MV-4-11 (cell line): ENCODE measurements at regions not wholly inside any gene's neighbourhood (a gene's known extent, or its start where the extent isn't known, plus 50 kb on each side); places are given as distances from the start of the nearest gene placed in this dataset.
"Not testable (repeated sequence)": the region's sequence is repeated elsewhere in the genome, so short reads cannot be mapped to it uniquely, and the experiment has no call there.

ENCODE experiments used
- DNase-seq: peaks from one replicate; lab custom pipeline; 2025; lab: John Stamatoyannopoulos, UW

- DNase-seq = no peak
These were observed 366.6 kb upstream of the RPS23 start for GRCh38 chr5:82644766-82645165.

GRCh38 chr5:82644229-82644628 lies 366.1 kb upstream of the RPS23 start:
- DNase-seq = no peak

GRCh38 chr5:82642313-82642712 lies 364.2 kb upstream of the RPS23 start:
- DNase-seq = no peak

GRCh38 chr5:82641331-82642003 lies 363.3 kb upstream of the RPS23 start:
- DNase-seq = peak; percentile 82

- DNase-seq = no peak
These were observed 362.8 kb upstream of the RPS23 start for GRCh38 chr5:82640916-82641315.

GRCh38 chr5:82639393-82640144 lies 361.4 kb upstream of the RPS23 start:
- no peak for DNase-seq

- DNase-seq = peak; percentile 6
These were observed 358.4 kb upstream of the RPS23 start for GRCh38 chr5:82636591-82636990.

GRCh38 chr5:82635561-82636288 lies 357.6 kb upstream of the RPS23 start:
- DNase-seq = no peak

- no peak for DNase-seq
These were observed 350.3 kb upstream of the RPS23 start for GRCh38 chr5:82628364-82628910.

GRCh38 chr5:82626905-82627591 lies 348.9 kb upstream of the RPS23 start:
- not testable (repeated sequence) for DNase-seq

- not testable (repeated sequence) for DNase-seq
These were observed 347.9 kb upstream of the RPS23 start for GRCh38 chr5:82626012-82626411.

- DNase-seq = no peak
These were observed 345.9 kb upstream of the RPS23 start for GRCh38 chr5:82624062-82624461.

GRCh38 chr5:82622711-82623514 lies 344.8 kb upstream of the RPS23 start:
- no peak for DNase-seq

- DNase-seq = no peak
These were observed 344.1 kb upstream of the RPS23 start for GRCh38 chr5:82622205-82622604.

- no peak for DNase-seq
These were observed 342.9 kb upstream of the RPS23 start for GRCh38 chr5:82620957-82621600.

- DNase-seq = no peak
These were observed 340.9 kb upstream of the RPS23 start for GRCh38 chr5:82619097-82619496.

GRCh38 chr5:82614706-82615105 lies 336.6 kb upstream of the RPS23 start:
- no peak for DNase-seq

- no peak for DNase-seq
These were observed 335.7 kb upstream of the RPS23 start for GRCh38 chr5:82613891-82614290.

- DNase-seq = no peak
These were observed 332.5 kb upstream of the RPS23 start for GRCh38 chr5:82610686-82611085.

- no peak for DNase-seq
These were observed 327.4 kb upstream of the RPS23 start for GRCh38 chr5:82605441-82605973.
